Fibroblast of mammary gland (primary cell): ENCODE measurements at regions not wholly inside any gene's neighbourhood (a gene's known extent, or its start where the extent isn't known, plus 50 kb on each side); places are given as distances from the start of the nearest gene placed in this dataset.

ENCODE experiments used
- DNase-seq: peaks from one replicate; pipeline ENCODE4 v3.0.0-alpha.2; 2010; ENCODE audit warnings: low read depth
- H3K4me3 ChIP-seq: 2 replicates; pipeline ENCODE4 v1.5.1; 2011; ENCODE audit warnings: low read depth, mild to moderate bottlenecking, low read length, moderate library complexity; ENCODE audit not compliant: control insufficient read depth
- CTCF ChIP-seq: conservative IDR thresholded peaks from 2 replicates; pipeline ENCODE4 v1.5.1; 2011; ENCODE audit warnings: low read depth, low read length, inconsistent platforms; ENCODE audit not compliant: control insufficient read depth, insufficient read depth

GRCh38 chr2:88250404-88250803 is 80.3 kb downstream of the THNSL2 start:
- TF ChIP-seq CTCF = no peak
- no peak overlapping the region for H3K4me3 ChIP-seq
- DNase-seq = no peak

- H3K4me3 ChIP-seq = no peak overlapping the region
- no peak for DNase-seq
- TF ChIP-seq CTCF = no peak
These were observed 78.2 kb downstream of the THNSL2 start for GRCh38 chr2:88248280-88248828.

- no peak for TF ChIP-seq CTCF
- no peak overlapping the region for H3K4me3 ChIP-seq
- DNase-seq = no peak
These were observed 77.4 kb downstream of the THNSL2 start for GRCh38 chr2:88247531-88247930.

GRCh38 chr2:88245109-88245508 is 75.0 kb downstream of the THNSL2 start:
- DNase-seq = no peak
- no peak for TF ChIP-seq CTCF
- H3K4me3 ChIP-seq = no peak overlapping the region

- DNase-seq = no peak
- no peak overlapping the region for H3K4me3 ChIP-seq
- TF ChIP-seq CTCF = no peak
These were observed 69.6 kb downstream of the THNSL2 start for GRCh38 chr2:88239781-88240180.

GRCh38 chr2:88236666-88237065 is 66.5 kb downstream of the THNSL2 start:
- no peak for DNase-seq
- no peak for TF ChIP-seq CTCF
- no peak overlapping the region for H3K4me3 ChIP-seq
